ENCODE measurements at regions not wholly inside any gene's neighbourhood (a gene's known extent, or its start where the extent isn't known, plus 50 kb on each side); places are given as distances from the start of the nearest gene placed in this dataset.

- Histone ChIP-seq H2BK12ac (ENCODE audit: low read depth, low read length) (no peak overlapping the region), H3K4ac (replicated peaks; ENCODE audit: insufficient read length, low read depth, low read length) (no peak overlapping the region), H3K79me2 (ENCODE audit: control insufficient read depth in 1 of 2, insufficient read depth in 2 of 2, low read length in 2 of 2) (no peaks in the 10 kb centered on the region), H3K56ac (replicated peaks; ENCODE audit: insufficient read length, low read depth, low read length) (no peak overlapping the region), H4K91ac (replicated peaks; ENCODE audit: insufficient read length, low read length) (no peak overlapping the region), H3K9ac (replicated peaks in 1 of 4; ENCODE audit: extremely low read depth in 1 of 4, low read depth in 3 of 4, low read length in 3 of 4) (no peak overlapping the region), H2AK5ac (ENCODE audit: low read depth, low read length) (no peak overlapping the region), H3K23ac (ENCODE audit: insufficient read length) (no peak overlapping the region), H3K14ac (ENCODE audit: insufficient read length) (no peak overlapping the region), H3K27me3 (replicated peaks in 1 of 4; ENCODE audit: control insufficient read depth in 3 of 4, extremely low read depth in 1 of 4, insufficient read depth in 3 of 4, low read length in 3 of 4) (no peaks in the 10 kb centered on the region), H3K23me2 (ENCODE audit: low read depth, low read length) (no peaks in the 10 kb centered on the region; the same call in 1 of the 2 replicates), H2BK5ac (ENCODE audit: low read depth, low read length) (no peak overlapping the region), H2BK15ac (ENCODE audit: low read length) (no peak overlapping the region), H3K4me3 (ENCODE audit: extremely low read depth in 1 of 4, insufficient read depth in 2 of 4, low read depth in 3 of 4, low read length in 4 of 4) (no peak overlapping the region), H4K5ac (ENCODE audit: insufficient read length, low read depth, low read length) (peak overlapping the region; percentile 25), H3K79me1 (ENCODE audit: low read depth, low read length) (no peaks in the 10 kb centered on the region), H3K9me3 (ENCODE audit: insufficient read depth in 2 of 2, low read depth in 1 of 2, low read length in 1 of 2) (no peaks in the 10 kb centered on the region), H2AFZ (ENCODE audit: low read length) (no peak overlapping the region), H3K18ac (ENCODE audit: extremely low read depth, low read length) (no peak overlapping the region), H3K4me2 (ENCODE audit: insufficient read depth in 1 of 2, low read depth in 2 of 2, low read length in 2 of 2) (no peak overlapping the region), H2BK120ac (replicated peaks; ENCODE audit: low read depth, low read length) (no peak overlapping the region), H3K27ac (ENCODE audit: low read depth, low read length) (no peak overlapping the region), H2BK20ac (ENCODE audit: low read length) (no peak overlapping the region), H3K4me1 (replicated peaks in 1 of 4; ENCODE audit: control insufficient read depth in 3 of 4, insufficient read depth in 4 of 4, low read length in 3 of 4) (peaks cover 0 to 2% (median 0%) of the 10 kb centered on the region in 4 experiments; a peak in 2 of 7 replicates), H4K20me1 (replicated peaks in 1 of 2; ENCODE audit: control insufficient read depth in 1 of 2, insufficient read depth in 2 of 2, low read length in 2 of 2) (no peaks in the 10 kb centered on the region), H3K36me3 (ENCODE audit: control insufficient read depth in 2 of 4, insufficient read depth in 4 of 4, low read length in 3 of 4) (no peaks in the 10 kb centered on the region), H4K8ac (ENCODE audit: extremely low read depth, insufficient read depth, low read length) (no peak overlapping the region)
- DNase-seq (ENCODE audit: low read depth in 1 of 2, low spot score in 2 of 2) (no peak), FAIRE-seq (no peak)
- ChIA-PET POLR2A (ENCODE audit: partially characterized antibody) (no interaction called here), CTCF (ENCODE audit: partially characterized antibody) (interaction anchor here (1.0 to 1.5 kb wide), 3 partner anchors 25 to 500 kb away, joined by 4 read pairs; no protein-coding TSS in a partner anchor)
- TF ChIP-seq KDM4A (IDR thresholded peaks at IDR 0.05; ENCODE audit: low read depth, low read length, severe bottlenecking) = no peak
- TF ChIP-seq SP2 (IDR thresholded peaks at IDR 0.05; ENCODE audit: low read length) = no peak
- no peak for TF ChIP-seq EP300 (IDR thresholded peaks at IDR 0.05; ENCODE audit: borderline replicate concordance in 1 of 2, low read depth in 2 of 2, low read length in 2 of 2)
- TF ChIP-seq, protein P1, sequence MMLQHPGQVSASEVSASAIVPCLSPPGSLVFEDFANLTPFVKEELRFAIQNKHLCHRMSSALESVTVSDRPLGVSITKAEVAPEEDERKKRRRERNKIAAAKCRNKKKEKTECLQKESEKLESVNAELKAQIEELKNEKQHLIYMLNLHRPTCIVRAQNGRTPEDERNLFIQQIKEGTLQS (IDR thresholded peaks at IDR 0.05; ENCODE audit: insufficient read depth, low read depth, low read length) = no peak
- TF ChIP-seq NANOG (IDR thresholded peaks at IDR 0.05; ENCODE audit: insufficient read depth, low read depth, low read length, poor library complexity, severe bottlenecking) = no peak
- TF ChIP-seq JUND (IDR thresholded peaks at IDR 0.05; ENCODE audit: low read length) = no peak
- no peak for TF ChIP-seq POLR2AphosphoS5 (IDR thresholded peaks at IDR 0.05; ENCODE audit: low read depth, low read length)
- no peak for TF ChIP-seq RBBP5 (IDR thresholded peaks at IDR 0.05; ENCODE audit: borderline replicate concordance, low read depth, low read length)
- TF ChIP-seq PHF8 (conservative IDR thresholded peaks at IDR 0.05; ENCODE audit: low read depth, low read length) = no peak
- no peak for TF ChIP-seq EZH2 (IDR thresholded peaks at IDR 0.05; ENCODE audit: low read depth, low read length, severe bottlenecking)
- 91% methylated on average over 3 of the region's 3 CpGs; no CpG with 5 or more reads in 1 of the 2 experiments for WGBS, 2 experiments (ENCODE audit: extremely low coverage in 1 of 2, insufficient coverage in 1 of 2, insufficient read length in 1 of 2, insufficient replicate concordance in 2 of 2, low coverage in 1 of 2, low lambda C conversion rate in 2 of 2, missing lambda C conversion rate in 1 of 2)
Observed at GRCh38 chr4:173801876-173802661, 272.0 kb upstream of the HAND2 start.
